ENCODE measurements at regions not wholly inside any gene's neighbourhood (a gene's known extent, or its start where the extent isn't known, plus 50 kb on each side); places are given as distances from the start of the nearest gene placed in this dataset.

GRCh38 chr1:232305050-232305449, 324.9 kb downstream of the SIPA1L2 start:
- no peak for TF ChIP-seq CTCF (IDR thresholded peaks at IDR 0.05; ENCODE audit: low read depth, low read length, missing control alignments)
- in situ Hi-C loops (cut with HindIII; ENCODE audit: low sequenced_read_pairs) = no loop called here
- DNase-seq (ENCODE audit: low read depth) = no peak
- no peak overlapping the region for H3K4me3 ChIP-seq (ENCODE audit: low read depth, low read length)

DNA sequence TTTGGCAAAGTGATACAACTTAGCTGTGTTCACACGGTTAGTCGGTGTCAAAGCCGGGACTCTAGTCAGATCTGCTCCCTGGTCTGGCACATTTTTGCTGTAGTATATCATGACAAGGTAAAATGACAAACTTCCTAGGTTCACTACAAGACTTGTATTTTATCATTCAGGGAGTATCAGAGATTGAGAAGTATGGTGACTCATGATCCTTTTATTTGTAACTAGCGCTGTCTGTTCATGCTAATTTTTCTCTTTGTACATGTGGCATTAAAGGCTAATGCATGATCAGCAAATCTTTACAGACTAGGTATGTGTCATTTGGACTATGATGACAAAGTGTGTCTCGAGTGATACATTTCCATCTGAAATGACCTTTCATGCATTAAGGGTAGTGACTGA, 326.7 kb downstream of the SIPA1L2 start:
- DNase-seq (ENCODE audit: low read depth) = no peak
- H3K4me3 ChIP-seq (ENCODE audit: low read depth, low read length) = no peak overlapping the region
- TF ChIP-seq CTCF (IDR thresholded peaks at IDR 0.05; ENCODE audit: low read depth, low read length, missing control alignments) = no peak
- in situ Hi-C loops (cut with HindIII; ENCODE audit: low sequenced_read_pairs) = no loop called here

- no peak for TF ChIP-seq CTCF (IDR thresholded peaks at IDR 0.05; ENCODE audit: low read depth, low read length, missing control alignments)
- no peak overlapping the region for H3K4me3 ChIP-seq (ENCODE audit: low read depth, low read length)
- DNase-seq (ENCODE audit: low read depth) = no peak
- in situ Hi-C loops (cut with HindIII; ENCODE audit: low sequenced_read_pairs) = no loop called here
Measured at GRCh38 chr1:232302376-232303221, 327.3 kb downstream of the SIPA1L2 start.

- no peak for TF ChIP-seq CTCF (IDR thresholded peaks at IDR 0.05; ENCODE audit: low read depth, low read length, missing control alignments)
- no peak for DNase-seq (ENCODE audit: low read depth)
- H3K4me3 ChIP-seq (ENCODE audit: low read depth, low read length) = no peak overlapping the region
- in situ Hi-C loops (cut with HindIII; ENCODE audit: low sequenced_read_pairs) = no loop called here
Measured at GRCh38 chr1:232301246-232301645, 328.7 kb downstream of the SIPA1L2 start.

DNA sequence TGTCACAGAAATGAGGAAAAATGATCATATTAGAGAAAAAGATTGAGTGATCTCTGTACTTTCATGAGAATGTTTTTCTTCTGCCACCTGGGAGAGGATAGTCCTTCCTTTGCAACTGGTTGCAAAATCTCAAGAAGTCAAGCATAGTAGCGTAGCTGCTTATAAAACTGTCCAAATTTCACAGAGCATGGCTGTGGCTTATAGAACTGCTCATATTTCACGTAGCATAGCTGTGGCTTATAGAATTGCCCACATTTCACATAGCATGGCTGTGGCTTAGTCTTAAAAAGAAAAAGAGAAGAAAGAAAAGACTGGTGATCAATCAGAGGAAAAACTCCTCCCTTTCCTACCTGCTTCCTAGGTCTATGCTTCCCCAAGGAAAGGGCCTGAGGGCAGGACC, 329.5 kb downstream of the SIPA1L2 start:
- no peak for DNase-seq (ENCODE audit: low read depth)
- in situ Hi-C loops (cut with HindIII; ENCODE audit: low sequenced_read_pairs) = no loop called here
- H3K4me3 ChIP-seq (ENCODE audit: low read depth, low read length) = no peak overlapping the region
- no peak for TF ChIP-seq CTCF (IDR thresholded peaks at IDR 0.05; ENCODE audit: low read depth, low read length, missing control alignments)

GRCh38 chr1:232296461-232296860, 333.5 kb downstream of the SIPA1L2 start:
- no peak for TF ChIP-seq CTCF (IDR thresholded peaks at IDR 0.05; ENCODE audit: low read depth, low read length, missing control alignments)
- in situ Hi-C loops (cut with HindIII; ENCODE audit: low sequenced_read_pairs) = no loop called here
- DNase-seq (ENCODE audit: low read depth) = no peak
- H3K4me3 ChIP-seq (ENCODE audit: low read depth, low read length) = no peak overlapping the region
